Right ventricle myocardium superior (tissue), 1 donor: ENCODE measurements at regions not wholly inside any gene's neighbourhood (a gene's known extent, or its start where the extent isn't known, plus 50 kb on each side); places are given as distances from the start of the nearest gene placed in this dataset.

ENCODE experiments used
- ATAC-seq: fragments of 200-7000 bp; cut with Tn5 transposase; one replicate; pipeline ENCODE4 v1.9.1; 2020; ENCODE audit warnings: mild to moderate bottlenecking; ENCODE audit not compliant: poor library complexity
- DNase-seq: peaks from one replicate; pipeline ENCODE4 v3.0.0-alpha.2; 2020
- intact Hi-C: fragments of 100-400 bp; cut with DNase I; formaldehyde crosslinking; loops from one replicate; pipeline ENCODE4 v1.11.2; 2022
- donor health status: DM: no; HTN: yes; CAD: no; lungs with severe emphysema.

GRCh38 chr6:133583907-133584427 lies 304.9 kb upstream of the TCF21 start:
- ATAC-seq (no peak), DNase-seq (no peak)
- intact Hi-C loops = no loop called here

DNA sequence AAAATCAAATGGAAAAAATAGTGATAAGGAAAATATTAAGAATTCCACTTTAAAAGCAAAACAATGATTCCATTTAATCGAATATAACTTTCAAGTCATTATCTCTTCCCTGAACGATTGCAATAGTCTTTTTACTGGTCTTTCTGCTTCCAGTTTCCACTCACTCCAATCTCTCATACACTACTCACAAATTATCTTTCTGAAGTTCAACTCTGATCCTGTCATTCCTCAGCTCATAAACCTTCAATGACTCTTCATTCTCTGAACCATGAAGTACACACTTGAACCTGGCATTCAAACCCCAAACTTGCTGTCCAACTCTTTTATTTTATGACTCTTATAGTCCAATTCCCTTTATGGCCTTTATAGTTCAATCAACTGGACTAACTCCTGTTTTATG lies 304.1 kb upstream of the TCF21 start:
- intact Hi-C loops = no loop called here
- ATAC-seq (no peak), DNase-seq (no peak)

DNA sequence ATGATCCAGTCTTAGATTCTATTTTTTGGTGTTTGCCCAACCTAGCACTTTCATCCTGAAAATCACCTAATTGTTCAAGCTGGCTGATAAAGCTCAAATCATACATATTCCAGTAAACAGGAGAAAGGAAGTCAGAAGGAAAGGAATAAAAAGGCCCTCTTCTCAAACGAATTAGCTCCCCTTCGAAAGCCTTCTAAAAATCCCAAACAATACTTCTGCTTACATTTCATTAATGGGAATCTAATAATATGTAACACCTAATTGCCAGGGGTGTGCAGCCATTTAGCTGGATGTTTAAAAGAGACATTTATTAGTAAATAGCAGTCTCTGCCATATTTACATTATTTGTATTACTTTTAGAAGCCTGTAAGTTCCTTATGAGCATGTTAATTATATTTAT lies 302.9 kb upstream of the TCF21 start:
- intact Hi-C loops = no loop called here
- no peak for DNase-seq
- ATAC-seq = no peak

GRCh38 chr6:133587546-133588160 lies 301.3 kb upstream of the TCF21 start:
- DNase-seq (no peak), ATAC-seq (no peak)
- intact Hi-C loops = no loop called here

DNA sequence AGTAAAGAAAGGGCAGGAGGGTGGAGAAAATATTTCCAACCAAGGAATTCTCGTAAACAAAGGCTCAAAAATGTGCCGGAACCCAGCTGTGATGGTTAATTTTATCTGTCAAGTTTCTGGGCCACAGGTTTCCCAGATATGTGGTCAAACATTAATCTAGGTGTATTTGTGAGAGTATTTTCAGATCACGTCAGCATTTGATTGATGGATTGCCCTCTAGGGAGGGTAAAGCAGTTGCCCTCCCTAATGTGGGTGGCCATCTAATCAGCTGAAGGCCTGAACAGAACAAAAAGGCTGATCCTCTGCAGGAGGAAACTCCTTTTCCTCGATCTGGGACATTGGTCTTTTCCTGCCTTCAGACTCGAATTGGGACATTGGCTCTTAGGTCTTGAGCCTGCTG lies 298.7 kb upstream of the TCF21 start:
- DNase-seq = no peak
- intact Hi-C loops = no loop called here
- no peak for ATAC-seq

- ATAC-seq = no peak
- DNase-seq = no peak
These were observed 298.1 kb upstream of the TCF21 start for GRCh38 chr6:133590814-133591213.

DNA sequence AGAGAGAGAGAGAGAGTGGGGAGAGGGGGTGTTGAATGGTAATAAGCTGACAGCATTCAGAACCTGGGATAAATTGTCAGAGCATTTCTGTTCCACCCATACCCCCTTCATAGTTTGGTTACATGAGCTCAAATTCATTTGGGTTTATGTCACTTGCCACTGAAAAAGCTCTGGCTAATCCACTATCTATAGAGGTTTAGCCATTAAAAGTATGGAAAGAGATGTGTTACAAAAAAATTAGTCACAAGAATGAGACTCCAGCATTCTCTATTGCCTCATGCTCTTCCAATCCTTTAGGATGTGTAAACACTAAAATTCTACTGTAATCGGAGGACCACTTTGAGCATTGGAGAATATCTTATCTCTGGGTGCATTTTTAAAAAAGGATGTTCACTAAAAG lies 297.6 kb upstream of the TCF21 start:
- DNase-seq (no peak), ATAC-seq (no peak)
- intact Hi-C loops = no loop called here

More at GRCh38 chr6:133590814-133591213, 298.1 kb upstream of the TCF21 start:
- intact Hi-C loops = no loop called here

DNA sequence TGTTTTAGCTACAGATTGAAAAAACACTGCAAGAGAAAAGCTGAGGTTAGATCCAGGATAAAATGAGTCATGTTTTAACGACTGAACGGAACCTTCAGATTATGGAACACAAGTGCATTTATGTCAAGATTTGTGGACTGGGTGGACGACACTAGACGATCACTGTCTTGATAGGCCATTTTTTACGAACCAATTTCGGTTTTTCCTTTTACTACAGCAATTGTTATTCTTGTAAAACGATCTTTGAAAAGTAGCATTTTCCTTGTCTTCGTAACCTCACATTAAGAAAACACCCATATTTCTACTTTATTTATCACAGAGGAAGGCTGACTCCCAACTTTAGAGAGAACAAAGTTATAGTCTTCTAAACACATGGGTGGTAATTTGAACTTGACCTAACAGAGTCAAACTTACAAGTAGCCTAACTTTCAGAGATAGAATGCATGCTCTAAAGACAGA lies 294.2 kb upstream of the TCF21 start:
- no peak for DNase-seq
- no peak for ATAC-seq
- intact Hi-C loops = no loop called here

GRCh38 chr6:133595111-133595761 lies 293.7 kb upstream of the TCF21 start:
- DNase-seq (no peak), ATAC-seq (no peak)
- intact Hi-C loops = no loop called here

DNA sequence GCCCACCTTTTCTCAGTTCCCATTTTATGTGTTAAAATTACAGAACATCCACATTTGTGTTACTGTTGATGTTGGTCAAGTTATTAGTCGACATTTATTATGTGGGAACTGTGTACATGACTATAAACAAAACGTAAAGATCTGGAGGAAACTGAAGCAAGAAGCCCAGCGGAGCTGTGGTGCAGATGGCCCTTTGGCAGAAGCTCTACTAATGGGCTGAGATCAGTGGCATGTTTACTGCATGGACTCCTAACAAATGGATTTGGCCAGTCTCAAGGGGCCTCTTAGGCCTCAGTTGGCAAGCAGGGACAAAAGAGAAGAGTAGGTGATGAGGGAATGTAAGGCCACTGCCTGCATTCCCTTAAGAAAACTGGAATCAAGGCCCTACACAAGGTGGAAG lies 282.1 kb upstream of the TCF21 start:
- intact Hi-C loops = no loop called here
- DNase-seq = no peak
- ATAC-seq = no peak

DNA sequence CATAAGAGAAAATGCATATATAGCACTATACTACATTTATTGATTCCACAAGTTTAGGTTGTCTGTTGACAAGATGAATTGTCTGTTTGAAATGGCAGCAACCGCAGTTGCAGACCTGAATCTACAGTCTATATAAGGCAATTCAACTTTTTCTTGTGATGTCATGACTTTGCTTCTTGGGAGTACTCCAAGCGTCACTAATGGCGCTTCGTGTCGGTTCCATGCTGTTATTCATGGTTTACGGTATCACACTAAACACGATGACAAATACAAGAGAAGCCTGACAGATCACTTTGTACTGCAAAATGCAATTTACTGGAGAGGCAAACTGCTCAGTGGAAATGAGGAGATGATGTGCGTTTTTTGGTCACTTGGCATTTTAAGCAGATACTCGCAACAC lies 280.3 kb upstream of the TCF21 start:
- DNase-seq (no peak), ATAC-seq (no peak)
- intact Hi-C loops = no loop called here

DNA sequence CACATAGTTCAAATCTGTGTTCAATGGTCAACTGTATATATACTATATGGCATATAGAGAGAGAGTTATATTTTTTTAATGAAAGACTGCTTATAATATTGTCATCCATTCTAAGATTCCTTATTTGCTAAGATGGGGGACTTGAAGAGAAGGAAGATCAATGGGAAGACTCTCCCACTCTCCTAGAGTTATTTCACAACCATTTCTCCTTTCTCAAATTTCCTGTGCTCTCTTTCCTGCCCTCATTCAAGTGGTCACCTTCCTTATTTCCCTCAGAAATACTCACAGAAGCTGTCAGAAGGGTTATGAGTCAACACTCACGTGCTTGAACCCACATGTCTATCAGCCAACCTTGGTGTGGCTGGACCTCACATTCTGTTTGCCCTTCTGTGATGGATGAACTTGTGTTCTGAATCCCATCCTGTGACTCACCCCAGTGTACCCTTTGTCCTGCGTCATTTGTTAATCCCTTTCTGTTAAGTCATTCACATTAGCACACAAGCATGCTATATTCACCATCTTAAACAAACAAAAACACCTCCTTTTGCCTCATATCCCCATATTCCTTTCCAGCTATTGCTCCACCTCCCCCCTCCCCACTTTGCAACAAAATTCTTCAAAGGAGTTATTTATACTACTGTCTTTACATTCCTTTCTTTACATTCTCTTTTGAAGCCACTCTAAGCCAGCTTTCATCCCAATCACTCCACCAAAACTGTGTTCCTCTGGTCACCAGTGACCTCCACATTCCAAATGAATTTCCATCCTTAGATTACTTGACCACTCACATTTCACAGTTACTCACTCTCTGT lies 279.3 kb upstream of the TCF21 start:
- DNase-seq = no peak
- no peak for ATAC-seq
- intact Hi-C loops = no loop called here

DNA sequence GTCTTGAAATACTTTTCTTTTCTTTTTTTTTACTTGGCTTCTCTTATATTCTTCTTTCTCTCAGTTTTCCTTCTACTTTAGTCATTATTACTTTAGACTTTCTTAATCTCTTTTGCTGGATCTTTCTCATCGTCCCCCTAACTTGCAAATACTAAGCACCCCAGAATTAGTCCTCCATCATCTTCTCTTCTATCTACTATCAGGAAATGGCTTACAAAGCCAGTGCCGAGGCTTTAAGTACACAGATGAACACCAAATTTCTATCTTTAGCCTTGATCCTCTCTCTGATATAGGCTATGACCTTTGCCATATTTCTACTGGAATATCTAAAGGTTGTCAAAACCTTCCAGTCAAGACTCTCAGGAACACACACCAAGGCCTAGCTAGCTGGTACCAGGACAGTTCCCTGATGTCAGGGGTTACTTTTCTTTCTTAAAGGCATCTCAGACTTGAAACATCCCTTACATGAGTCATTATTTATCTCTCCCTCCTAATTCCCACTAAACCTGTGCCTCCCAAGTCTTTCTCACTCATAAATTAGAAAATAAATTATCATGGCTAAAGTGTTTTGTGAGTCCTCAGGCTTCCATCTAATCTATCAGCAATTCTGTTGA lies 278.6 kb upstream of the TCF21 start:
- ATAC-seq = no peak
- intact Hi-C loops = no loop called here
- DNase-seq = no peak

GRCh38 chr6:133610971-133611370 lies 277.9 kb upstream of the TCF21 start:
- ATAC-seq (peak; percentile 74), DNase-seq (no peak)
- intact Hi-C loops = no loop called here

DNA sequence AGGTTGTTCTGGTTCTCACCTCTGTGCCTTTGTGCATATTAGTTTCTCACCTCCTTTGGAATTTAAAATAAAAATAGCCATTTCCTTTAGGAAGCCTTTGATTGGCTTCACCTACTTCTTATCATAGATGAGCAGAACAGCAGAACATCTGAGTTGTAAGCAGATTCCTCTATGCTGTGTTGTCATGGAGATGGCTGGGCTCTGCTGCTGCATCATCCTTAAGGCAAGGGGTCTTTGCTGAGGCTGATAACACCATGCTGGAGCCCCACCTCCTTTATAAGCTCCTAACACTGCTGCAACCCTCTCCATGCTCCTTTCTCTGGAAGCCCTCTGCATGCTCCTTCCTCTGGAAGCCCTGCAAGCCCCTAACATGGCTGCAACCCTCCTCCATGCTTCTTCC lies 276.5 kb upstream of the TCF21 start:
- ATAC-seq = no peak

DNA sequence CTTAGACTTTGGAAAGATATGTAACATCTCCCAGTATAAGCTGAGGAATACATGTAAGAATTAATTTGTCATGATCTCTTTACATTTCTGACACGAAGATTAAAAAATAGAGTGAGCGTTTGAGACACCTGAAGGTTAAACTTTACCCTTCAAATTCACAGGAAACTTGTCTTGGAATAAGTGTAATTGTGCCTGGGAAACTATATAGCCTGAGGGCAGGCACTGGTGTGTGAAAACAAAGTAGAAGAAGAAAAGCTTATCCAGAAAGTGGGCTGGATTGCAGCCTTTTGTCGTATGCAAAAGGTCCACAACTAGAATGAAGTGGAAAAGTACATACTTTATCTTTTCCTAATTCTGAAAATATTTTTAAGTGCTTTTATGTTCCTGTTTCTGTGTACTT lies 275.7 kb upstream of the TCF21 start:
- DNase-seq (no peak), ATAC-seq (no peak)
- intact Hi-C loops = no loop called here

More for the DNA sequence above, 276.5 kb upstream of the TCF21 start:
- DNase-seq = no peak
- intact Hi-C loops = no loop called here

GRCh38 chr6:133621751-133622150 lies 267.2 kb upstream of the TCF21 start:
- ATAC-seq = no peak
- no peak for DNase-seq
- intact Hi-C loops = no loop called here

DNA sequence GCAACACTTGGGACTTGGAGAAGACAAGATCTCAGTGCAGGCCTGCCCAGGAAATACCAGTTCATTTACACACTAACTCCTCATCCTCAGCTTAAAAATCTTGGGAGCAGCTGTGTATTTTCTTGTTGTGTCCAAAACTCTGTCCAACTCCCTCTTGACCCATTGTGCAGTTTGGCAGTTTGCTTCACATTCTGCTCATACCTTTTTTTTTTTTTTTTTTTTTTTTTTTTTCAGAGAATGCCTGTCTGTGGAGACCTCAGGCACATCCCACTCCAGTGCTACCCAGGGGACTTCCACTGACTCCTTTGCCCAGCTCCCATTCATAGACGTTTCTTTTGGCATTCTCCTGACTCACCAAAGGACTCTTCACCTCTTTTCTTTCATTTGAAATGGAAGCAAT lies 265.8 kb upstream of the TCF21 start:
- ATAC-seq (peak; percentile 71), DNase-seq (no peak)
- intact Hi-C loops = no loop called here

DNA sequence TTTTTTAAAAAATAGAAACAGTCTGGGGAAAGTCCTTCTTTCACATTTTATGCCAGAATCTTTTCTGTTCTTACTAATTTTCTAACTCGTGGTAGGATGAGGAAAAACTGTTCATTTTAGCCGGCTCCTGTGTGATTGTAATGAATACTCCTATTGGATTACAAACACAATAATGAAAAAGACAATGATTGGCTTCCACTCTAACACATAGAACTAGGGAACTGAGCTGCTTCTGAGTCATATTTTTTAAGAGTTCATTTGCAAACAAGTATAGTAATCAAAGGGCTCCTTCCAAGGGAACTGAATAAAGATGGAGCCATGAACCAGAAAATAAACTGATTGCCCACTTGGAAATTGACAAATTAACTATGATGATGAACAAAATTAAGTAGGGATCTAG lies 265.3 kb upstream of the TCF21 start:
- ATAC-seq (no peak), DNase-seq (no peak)
- intact Hi-C loops = no loop called here
